IMR-90 (cell line): ENCODE measurements at regions not wholly inside any gene's neighbourhood (a gene's known extent, or its start where the extent isn't known, plus 50 kb on each side); places are given as distances from the start of the nearest gene placed in this dataset.

Source experiments
- ATAC-seq: fragments of 200-7000 bp; cut with Tn5 transposase; 2 replicates; pipeline ENCODE4 v1.9.1; 2020; ENCODE audit warnings: low read depth, mild to moderate bottlenecking, moderate library complexity
- BruUV-seq: library from RNA; stranded (reverse); fragments of 400-500 nt; replicated peaks from 2 replicates; lab custom pipeline; 2021; lab: Mats Ljungman, UMichigan
- CTCF ChIA-PET: fragments of 300-600 bp; formaldehyde crosslinking; extraction: SDS; loops from one replicate; lab custom pipeline; 2021; ENCODE audit warnings: antibody characterized with exemption; lab: Yijun Ruan, JAX
- POLR2A ChIA-PET: fragments of 300-600 bp; sonication (Branson Sonifier 250); formaldehyde crosslinking; loops from one replicate; lab custom pipeline; 2022; ENCODE audit warnings: antibody characterized with exemption; ENCODE audit not compliant: unreplicated experiment; lab: Charles Lee
- DNase-seq: peaks from one replicate; pipeline ENCODE4 v3.0.0; 2013
- H2AFZ ChIP-seq: replicated peaks from 2 replicates; pipeline ENCODE3; 2013; ENCODE audit warnings: low read length, mild to moderate bottlenecking; ENCODE audit not compliant: poor library complexity
- H2AK5ac ChIP-seq: 2 replicates; pipeline ENCODE4 v1.6.1; 2013; ENCODE audit warnings: low read depth, low read length, inconsistent platforms
- H2AK9ac ChIP-seq: replicated peaks from 2 replicates; pipeline ENCODE3; 2013; ENCODE audit warnings: mild to moderate bottlenecking, low read depth, low read length, moderate library complexity; ENCODE audit not compliant: poor library complexity
- H2BK120ac ChIP-seq: 2 replicates; pipeline ENCODE4 v1.6.1; 2013; ENCODE audit warnings: low read depth, low read length, inconsistent platforms
- H2BK15ac ChIP-seq: 3 replicates; pipeline ENCODE4 v1.6.1; 2013; ENCODE audit warnings: low read depth, low read length, inconsistent platforms
- H2BK20ac ChIP-seq: 2 replicates; pipeline ENCODE4 v1.6.1; 2013; ENCODE audit warnings: low read depth, mild to moderate bottlenecking, inconsistent platforms, low read length, moderate library complexity
- H2BK5ac ChIP-seq: 2 replicates; pipeline ENCODE4 v1.6.1; 2013; ENCODE audit warnings: mild to moderate bottlenecking, low read depth, low read length, inconsistent platforms; ENCODE audit not compliant: poor library complexity, severe bottlenecking
- H3K14ac ChIP-seq: replicated peaks from 2 replicates; pipeline ENCODE4 v1.6.1; 2013; ENCODE audit warnings: low read depth, low read length, inconsistent platforms
- H3K18ac ChIP-seq: 2 replicates; pipeline ENCODE4 v1.6.1; 2013; ENCODE audit warnings: low read depth, low read length, control low read depth
- H3K23ac ChIP-seq: 2 replicates; pipeline ENCODE4 v1.6.1; 2013; ENCODE audit warnings: low read depth, low read length, inconsistent platforms
- H3K27ac ChIP-seq: 2 replicates; pipeline ENCODE4 v1.5.1; 2013; ENCODE audit warnings: mild to moderate bottlenecking, control low read depth, low read length; ENCODE audit not compliant: insufficient read depth
- H3K27me3 ChIP-seq: 2 replicates; pipeline ENCODE4 v1.6.1; 2013; ENCODE audit warnings: low read length; ENCODE audit not compliant: control insufficient read depth, insufficient read depth
- H3K36me3 ChIP-seq: 2 replicates; pipeline ENCODE4 v1.6.1; 2013; ENCODE audit warnings: low read length, mixed read lengths; ENCODE audit not compliant: control insufficient read depth, insufficient read depth
- H3K4ac ChIP-seq: 2 replicates; pipeline ENCODE4 v1.6.1; 2013; ENCODE audit warnings: low read depth, low read length, inconsistent platforms
- H3K4me1 ChIP-seq: 2 replicates; pipeline ENCODE4 v1.6.1; 2013; ENCODE audit warnings: low read length, mixed read lengths; ENCODE audit not compliant: control insufficient read depth, insufficient read depth
- H3K4me2 ChIP-seq: 2 replicates; pipeline ENCODE4 v1.6.1; 2013; ENCODE audit warnings: low read depth, mild to moderate bottlenecking, control low read depth, low read length, moderate library complexity
- H3K4me3 ChIP-seq: 2 replicates; pipeline ENCODE4 v1.5.1; 2013; ENCODE audit warnings: low read depth, mild to moderate bottlenecking, control low read depth, low read length, moderate library complexity; ENCODE audit not compliant: insufficient read depth
- H3K56ac ChIP-seq: 2 replicates; pipeline ENCODE4 v1.6.1; 2013; ENCODE audit warnings: low read length, inconsistent platforms; ENCODE audit not compliant: insufficient read depth; ENCODE audit errors: extremely low read depth
- H3K79me1 ChIP-seq, 2 experiments: 2 replicates each; pipeline ENCODE4 v1.6.1; 2013; ENCODE audit warnings: low read length in 2 of 2, inconsistent platforms in 1 of 2, low read depth in 1 of 2
- H3K9ac ChIP-seq: 2 replicates; pipeline ENCODE4 v1.6.1; 2013; ENCODE audit warnings: low read depth, low read length, control low read depth
- H3K9me1 ChIP-seq: 2 replicates; pipeline ENCODE4 v1.6.1; 2013; ENCODE audit warnings: low read length, inconsistent platforms; ENCODE audit not compliant: insufficient read depth
- H3K9me3 ChIP-seq: 2 replicates; pipeline ENCODE4 v1.6.1; 2013; ENCODE audit warnings: low read length; ENCODE audit not compliant: control insufficient read depth, insufficient read depth
- H4K20me1 ChIP-seq: 2 replicates; pipeline ENCODE4 v1.6.1; 2013; ENCODE audit warnings: low read length, inconsistent platforms; ENCODE audit not compliant: insufficient read depth
- H4K5ac ChIP-seq: 2 replicates; pipeline ENCODE4 v1.6.1; 2013; ENCODE audit warnings: mild to moderate bottlenecking, low read depth, low read length, control low read depth
- H4K8ac ChIP-seq, 2 experiments: 2 replicates each; pipeline ENCODE4 v1.6.1; 2013; ENCODE audit warnings: low read depth in 2 of 2, low read length in 2 of 2, control low read depth in 1 of 2, inconsistent platforms in 1 of 2
- H4K91ac ChIP-seq: 2 replicates; pipeline ENCODE4 v1.6.1; 2013; ENCODE audit warnings: low read depth, low read length, inconsistent platforms; ENCODE audit not compliant: insufficient read depth
- CHD1 ChIP-seq: IDR thresholded peaks from 2 replicates; pipeline ENCODE4 v1.6.1; 2012; ENCODE audit warnings: low read depth, low read length, improper control_type of control experiment
- MAZ ChIP-seq: IDR thresholded peaks from 2 replicates; pipeline ENCODE4 v1.6.1; 2012; ENCODE audit warnings: low read depth, mild to moderate bottlenecking, low read length, improper control_type of control experiment, moderate library complexity, borderline replicate concordance
- NFE2L2 ChIP-seq: fragments of 150-350 bp; IDR thresholded peaks from 2 replicates; pipeline ENCODE4 v1.6.1; 2016; ENCODE audit warnings: low read depth, mild to moderate bottlenecking, low read length
- RCOR1 ChIP-seq: IDR thresholded peaks from 2 replicates; pipeline ENCODE4 v1.6.1; 2012; ENCODE audit warnings: mild to moderate bottlenecking, low read length, improper control_type of control experiment; ENCODE audit not compliant: insufficient replicate concordance
- RFX5 ChIP-seq: IDR thresholded peaks from 2 replicates; pipeline ENCODE4 v1.8.0; 2012; ENCODE audit warnings: low read depth, mild to moderate bottlenecking, low read length, moderate library complexity
- SMC3 ChIP-seq: fragments of 150-350 bp; IDR thresholded peaks from 2 replicates; pipeline ENCODE4 v1.6.1; 2016; ENCODE audit warnings: low read depth, mild to moderate bottlenecking, antibody characterized with exemption, low read length, moderate library complexity
- WGBS, 2 experiments: methylation state at CpG; one replicate each; pipeline versions ENCODE4 v1.1.5 to v1.1.7; 2013; ENCODE audit warnings: missing lambda C conversion rate in 2 of 2; ENCODE audit not compliant: insufficient read length in 1 of 2; ENCODE audit errors: extremely low coverage in 2 of 2; 5-methylcytosine and 5-hydroxymethylcytosine counted together
- dilution Hi-C: fragments of 300-500 bp; cut with HindIII; formaldehyde crosslinking; loops from one replicate; pipeline ENCODE4 v1.14.3; 2018; ENCODE audit warnings: low sequenced_read_pairs; ENCODE audit not compliant: unreplicated experiment
- in situ Hi-C: fragments of 300-500 bp; cut with MboI; formaldehyde crosslinking; loops from 3 replicates; pipeline ENCODE4 v1.14.3; 2019; ENCODE audit warnings: low sequenced_read_pairs, inconsistent platforms, mixed read lengths
- intact Hi-C: fragments of 100-400 bp; cut with micrococcal nuclease; formaldehyde crosslinking; loops from 2 replicates; pipeline ENCODE4 v1.10.0; 2022
- TF ChIP-seq, protein P1 (sequence below): fragments of 150-350 bp; IDR thresholded peaks from 2 replicates; pipeline ENCODE4 v1.6.1; 2017; ENCODE audit warnings: mild to moderate bottlenecking, antibody characterized with exemption, low read length, low read depth

DNA sequence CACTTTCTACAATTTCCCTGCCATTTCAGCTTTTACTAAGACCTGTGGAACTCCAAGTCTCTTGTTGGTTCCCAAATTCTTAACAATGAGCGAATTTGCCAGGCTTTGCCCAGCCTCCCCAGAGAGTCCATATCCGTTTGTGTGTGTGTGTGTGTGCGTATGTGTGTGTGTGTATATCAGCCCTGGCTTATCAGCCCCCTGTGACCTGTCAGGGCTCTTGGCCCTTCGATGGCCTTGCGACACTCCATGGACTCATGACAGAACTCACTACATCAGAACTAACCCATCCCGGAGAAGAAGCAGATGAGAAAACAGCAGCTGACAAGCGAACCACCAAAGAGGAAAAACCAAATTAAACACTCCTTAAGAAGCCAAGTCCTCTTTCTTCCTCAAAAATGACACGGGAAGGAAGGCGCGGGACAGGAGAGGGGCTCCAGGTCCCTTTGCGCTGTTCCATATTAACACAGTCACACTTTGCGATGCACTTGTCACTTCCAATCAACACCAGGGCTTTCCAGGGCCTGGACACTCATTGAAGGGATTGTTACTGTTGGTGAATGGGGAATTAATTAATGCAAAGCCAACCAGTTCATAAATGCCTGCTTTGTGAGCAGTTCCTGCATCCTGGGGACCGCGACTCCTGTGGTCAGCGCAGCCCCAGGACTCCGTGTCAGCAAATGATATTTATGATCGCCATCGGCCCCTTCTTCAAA lies 524.0 kb downstream of the CD83 start:
- no peaks in the 10 kb centered on the region for H3K9me1 ChIP-seq
- no peak overlapping the region for H2BK20ac ChIP-seq
- no peak overlapping the region for H4K91ac ChIP-seq
- H3K27ac ChIP-seq, result no peak overlapping the region
- WGBS, 2 experiments, result 80% methylated on average over 1 of the region's 18 CpGs; no CpG with 5 or more reads in 1 of the 2 experiments
- H3K36me3 ChIP-seq, result no peaks in the 10 kb centered on the region
- H3K4me3 ChIP-seq, result no peak overlapping the region
- no peak overlapping the region for H2AK9ac ChIP-seq
- ATAC-seq, result no peak
- TF ChIP-seq, protein P1, sequence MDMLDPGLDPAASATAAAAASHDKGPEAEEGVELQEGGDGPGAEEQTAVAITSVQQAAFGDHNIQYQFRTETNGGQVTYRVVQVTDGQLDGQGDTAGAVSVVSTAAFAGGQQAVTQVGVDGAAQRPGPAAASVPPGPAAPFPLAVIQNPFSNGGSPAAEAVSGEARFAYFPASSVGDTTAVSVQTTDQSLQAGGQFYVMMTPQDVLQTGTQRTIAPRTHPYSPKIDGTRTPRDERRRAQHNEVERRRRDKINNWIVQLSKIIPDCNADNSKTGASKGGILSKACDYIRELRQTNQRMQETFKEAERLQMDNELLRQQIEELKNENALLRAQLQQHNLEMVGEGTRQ, result no peak
- TF ChIP-seq RCOR1 (no peak), RFX5 (no peak), NFE2L2 (no peak), MAZ (no peak), CHD1 (no peak), SMC3 (no peak)
- no peaks in the 10 kb centered on the region for H4K20me1 ChIP-seq
- H2AFZ ChIP-seq, result peak overlapping the region; percentile 14
- H3K18ac ChIP-seq, result no peak overlapping the region
- H3K23ac ChIP-seq, result no peak overlapping the region
- no peak overlapping the region for H3K9ac ChIP-seq
- no peaks in the 10 kb centered on the region for H3K9me3 ChIP-seq
- no peak overlapping the region for H3K4me2 ChIP-seq
- ChIA-PET POLR2A (no interaction called here), CTCF (no interaction called here)
- no peaks in the 10 kb centered on the region for H3K79me1 ChIP-seq
- peaks cover 10% of the 10 kb centered on the region for H3K4me1 ChIP-seq
- DNase-seq, result no peak
- no peak overlapping the region for H2BK5ac ChIP-seq
- no peak overlapping the region for H2BK120ac ChIP-seq
- peaks cover 2% of the 10 kb centered on the region; the same call in 1 of the 2 replicates for H3K27me3 ChIP-seq
- H4K8ac ChIP-seq, result no peak overlapping the region
- intact Hi-C loops (no loop called here), dilution Hi-C loops (no loop called here), in situ Hi-C loops (no loop called here)
- H3K4ac ChIP-seq, result no peak overlapping the region
- H3K56ac ChIP-seq, result no peak overlapping the region
- no TSS peak for BruUV-seq
- H3K14ac ChIP-seq, result no peak overlapping the region
- no peak overlapping the region for H4K5ac ChIP-seq
- no peak overlapping the region; the same call in 1 of the 2 replicates for H2AK5ac ChIP-seq
- H2BK15ac ChIP-seq, result no peak overlapping the region
